Erythroblast (primary cell): ENCODE measurements at regions not wholly inside any gene's neighbourhood (a gene's known extent, or its start where the extent isn't known, plus 50 kb on each side); places are given as distances from the start of the nearest gene placed in this dataset.

Source experiments
- GATA1 ChIP-seq: IDR thresholded peaks from 2 replicates; pipeline ENCODE4 v1.6.1; 2011; ENCODE audit warnings: low read depth, mild to moderate bottlenecking, control low read depth, low read length, moderate library complexity
- POLR2A ChIP-seq: IDR thresholded peaks from 2 replicates; pipeline ENCODE4 v1.6.1; 2011; ENCODE audit warnings: mild to moderate bottlenecking, low read length

DNA sequence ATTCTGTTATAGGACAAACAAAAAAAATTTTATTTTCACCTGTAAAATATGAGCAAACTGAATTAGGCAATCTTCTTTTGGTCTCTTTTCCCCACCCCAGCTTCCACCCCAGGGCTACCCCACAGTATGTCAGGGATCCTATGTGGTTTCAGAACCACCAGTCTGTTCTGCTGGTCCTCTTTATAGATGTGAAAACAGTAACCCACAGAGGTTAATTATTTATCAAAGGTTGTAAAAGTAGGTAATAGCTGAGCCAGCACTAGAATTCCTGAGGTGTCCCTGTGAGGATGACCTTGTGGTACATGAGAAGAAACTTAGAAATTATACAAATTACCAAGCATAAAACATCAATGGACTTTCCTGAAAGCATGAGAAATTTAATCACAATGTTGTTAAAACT is 428.7 kb downstream of the CNTNAP4 start:
- no peak for TF ChIP-seq POLR2A
- no peak for TF ChIP-seq GATA1
